ENCODE measurements at regions not wholly inside any gene's neighbourhood (a gene's known extent, or its start where the extent isn't known, plus 50 kb on each side); places are given as distances from the start of the nearest gene placed in this dataset.

DNA sequence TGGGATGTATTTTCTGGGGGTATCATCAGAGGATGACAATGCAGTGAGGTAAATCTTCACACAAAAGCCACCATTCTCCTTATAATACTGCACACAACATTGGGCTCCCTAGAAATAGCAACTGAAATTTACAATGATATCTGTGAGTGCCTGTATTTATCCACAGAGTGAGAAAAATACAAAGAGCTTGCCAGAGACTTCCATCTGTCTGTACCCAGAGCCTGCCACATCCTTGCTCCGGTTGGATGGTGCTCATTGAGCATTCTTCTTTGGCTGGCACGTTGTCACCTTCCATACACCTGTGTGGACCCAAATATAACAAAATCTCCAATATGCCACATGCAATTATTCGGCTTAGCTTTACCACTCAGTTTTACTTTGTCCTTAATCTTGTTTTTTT, 189.5 kb upstream of the UFM1 start:
- CTCF ChIA-PET: no interaction called here
- H3K79me2 ChIP-seq (ENCODE audit: low read depth): no peaks in the 10 kb centered on the region
- H2AFZ ChIP-seq: no peak overlapping the region
- no peak overlapping the region for H3K4me3 ChIP-seq
- H3F3A ChIP-seq (ENCODE audit: insufficient read depth, low read depth): no peaks in the 10 kb centered on the region
- intact Hi-C loops (cut with micrococcal nuclease; ENCODE audit: unreplicated experiment): no loop called here
- H3K4me2 ChIP-seq: no peak overlapping the region
- no peaks in the 10 kb centered on the region for H3K4me1 ChIP-seq (replicated peaks; ENCODE audit: insufficient read depth)
- TF ChIP-seq, protein P1, sequence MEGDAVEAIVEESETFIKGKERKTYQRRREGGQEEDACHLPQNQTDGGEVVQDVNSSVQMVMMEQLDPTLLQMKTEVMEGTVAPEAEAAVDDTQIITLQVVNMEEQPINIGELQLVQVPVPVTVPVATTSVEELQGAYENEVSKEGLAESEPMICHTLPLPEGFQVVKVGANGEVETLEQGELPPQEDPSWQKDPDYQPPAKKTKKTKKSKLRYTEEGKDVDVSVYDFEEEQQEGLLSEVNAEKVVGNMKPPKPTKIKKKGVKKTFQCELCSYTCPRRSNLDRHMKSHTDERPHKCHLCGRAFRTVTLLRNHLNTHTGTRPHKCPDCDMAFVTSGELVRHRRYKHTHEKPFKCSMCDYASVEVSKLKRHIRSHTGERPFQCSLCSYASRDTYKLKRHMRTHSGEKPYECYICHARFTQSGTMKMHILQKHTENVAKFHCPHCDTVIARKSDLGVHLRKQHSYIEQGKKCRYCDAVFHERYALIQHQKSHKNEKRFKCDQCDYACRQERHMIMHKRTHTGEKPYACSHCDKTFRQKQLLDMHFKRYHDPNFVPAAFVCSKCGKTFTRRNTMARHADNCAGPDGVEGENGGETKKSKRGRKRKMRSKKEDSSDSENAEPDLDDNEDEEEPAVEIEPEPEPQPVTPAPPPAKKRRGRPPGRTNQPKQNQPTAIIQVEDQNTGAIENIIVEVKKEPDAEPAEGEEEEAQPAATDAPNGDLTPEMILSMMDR (conservative IDR thresholded peaks at IDR 0.05): no peak
- no peak for TF ChIP-seq EZH2 (IDR thresholded peaks at IDR 0.05; ENCODE audit: low read depth)
- no peaks in the 10 kb centered on the region for H3K9me3 ChIP-seq (ENCODE audit: insufficient read depth, low read depth)
- no peak overlapping the region for H3K27ac ChIP-seq
- no peaks in the 10 kb centered on the region for H4K20me1 ChIP-seq (ENCODE audit: insufficient read depth)
- no peaks in the 10 kb centered on the region for H3K9me2 ChIP-seq (ENCODE audit: insufficient read depth)
- H3K36me3 ChIP-seq (ENCODE audit: low read depth): no peaks in the 10 kb centered on the region
- no peaks in the 10 kb centered on the region for H3K27me3 ChIP-seq (ENCODE audit: insufficient read depth, low read depth)
- POLR2A ChIA-PET (ENCODE audit: unreplicated experiment): no interaction called here
- BruUV-seq (replicated peaks): no TSS peak
- no peak for DNase-seq

DNA sequence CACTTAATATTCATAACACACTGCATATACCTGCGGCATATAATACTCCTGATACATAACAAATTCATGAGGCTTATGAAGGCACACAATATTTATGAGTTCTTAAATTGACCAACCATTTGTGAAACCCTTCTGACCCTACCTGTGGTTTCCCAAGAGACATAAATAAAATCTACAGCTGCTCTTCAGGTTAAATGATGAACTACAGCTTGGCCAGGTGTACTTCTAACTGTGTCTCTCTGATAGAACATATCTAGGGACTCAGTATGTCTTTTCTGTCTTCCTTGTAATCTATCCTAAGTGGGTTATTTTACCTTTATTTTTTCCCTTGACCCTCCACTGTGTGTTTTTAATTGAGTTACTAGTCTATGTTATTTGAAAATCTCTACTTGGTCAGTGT, 189.9 kb upstream of the UFM1 start:
- DNase-seq: no peak
- Histone ChIP-seq H4K20me1 (ENCODE audit: insufficient read depth) (no peaks in the 10 kb centered on the region), H3K9me2 (ENCODE audit: insufficient read depth) (no peaks in the 10 kb centered on the region), H3K79me2 (ENCODE audit: low read depth) (no peaks in the 10 kb centered on the region), H3K27me3 (ENCODE audit: insufficient read depth, low read depth) (no peaks in the 10 kb centered on the region), H3K9me3 (ENCODE audit: insufficient read depth, low read depth) (no peaks in the 10 kb centered on the region), H3F3A (ENCODE audit: insufficient read depth, low read depth) (no peaks in the 10 kb centered on the region), H3K4me1 (replicated peaks; ENCODE audit: insufficient read depth) (no peaks in the 10 kb centered on the region), H3K4me3 (no peak overlapping the region), H3K4me2 (no peak overlapping the region), H2AFZ (no peak overlapping the region), H3K27ac (no peak overlapping the region), H3K36me3 (ENCODE audit: low read depth) (no peaks in the 10 kb centered on the region)
- no TSS peak for BruUV-seq (replicated peaks)
- ChIA-PET POLR2A (ENCODE audit: unreplicated experiment) (no interaction called here), CTCF (no interaction called here)
- TF ChIP-seq, protein P1 (conservative IDR thresholded peaks at IDR 0.05): no peak
- TF ChIP-seq EZH2 (IDR thresholded peaks at IDR 0.05; ENCODE audit: low read depth): no peak
- intact Hi-C loops (cut with micrococcal nuclease; ENCODE audit: unreplicated experiment): no loop called here

DNA sequence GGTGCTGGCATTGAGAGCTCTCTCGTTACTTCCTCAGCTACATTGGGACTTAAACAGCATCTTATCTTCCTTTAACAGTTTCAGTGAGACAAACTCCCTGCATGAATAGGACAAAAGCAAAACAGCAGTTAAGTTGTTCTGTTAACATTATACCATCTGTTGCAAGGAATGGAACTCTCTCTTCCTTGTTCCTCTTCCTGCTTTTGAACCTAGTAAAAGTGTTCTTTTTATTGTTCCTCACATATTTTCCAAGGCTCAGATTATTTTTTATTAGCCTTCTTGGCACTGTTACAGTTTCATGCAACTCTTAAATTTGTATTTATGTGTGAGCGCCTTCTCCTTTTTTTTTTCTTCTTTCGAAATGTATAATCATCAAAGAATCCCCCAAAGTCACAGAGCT, 202.6 kb upstream of the UFM1 start:
- Histone ChIP-seq H4K20me1 (ENCODE audit: insufficient read depth) (no peaks in the 10 kb centered on the region), H3K4me3 (no peak overlapping the region), H3K79me2 (ENCODE audit: low read depth) (no peaks in the 10 kb centered on the region), H3K9me2 (ENCODE audit: insufficient read depth) (no peaks in the 10 kb centered on the region), H3F3A (ENCODE audit: insufficient read depth, low read depth) (no peaks in the 10 kb centered on the region), H3K4me2 (no peak overlapping the region), H2AFZ (no peak overlapping the region), H3K36me3 (ENCODE audit: low read depth) (no peaks in the 10 kb centered on the region), H3K9me3 (ENCODE audit: insufficient read depth, low read depth) (no peaks in the 10 kb centered on the region), H3K27ac (no peak overlapping the region), H3K4me1 (replicated peaks; ENCODE audit: insufficient read depth) (no peaks in the 10 kb centered on the region), H3K27me3 (ENCODE audit: insufficient read depth, low read depth) (no peaks in the 10 kb centered on the region)
- no peak for TF ChIP-seq EZH2 (IDR thresholded peaks at IDR 0.05; ENCODE audit: low read depth)
- TF ChIP-seq, protein P1 (conservative IDR thresholded peaks at IDR 0.05): no peak
- no TSS peak for BruUV-seq (replicated peaks)
- POLR2A ChIA-PET (ENCODE audit: unreplicated experiment): no interaction called here
- no peak for DNase-seq
- CTCF ChIA-PET: no interaction called here
- intact Hi-C loops (cut with micrococcal nuclease; ENCODE audit: unreplicated experiment): no loop called here
